CD4-positive, alpha-beta T cell treated with Interleukin-2 at 100 ng/mL for 4 hours (primary cell): ENCODE measurements at regions not wholly inside any gene's neighbourhood (a gene's known extent, or its start where the extent isn't known, plus 50 kb on each side); places are given as distances from the start of the nearest gene placed in this dataset.
"Not testable (repeated sequence)": the region's sequence is repeated elsewhere in the genome, so short reads cannot be mapped to it uniquely, and the experiment has no call there.

Source experiments
- DNase-seq: peaks from one replicate; pipeline ENCODE4 v3.0.0-alpha.2; 2020; ENCODE audit warnings: low spot score

- no peak for DNase-seq
These were observed 273.5 kb upstream of the EDA2R start for GRCh38 chrX:66912417-66912816.

GRCh38 chrX:66902081-66902480, 263.2 kb upstream of the EDA2R start:
- no peak for DNase-seq

- no peak for DNase-seq
These were observed 262.0 kb upstream of the EDA2R start for GRCh38 chrX:66900886-66901285.

GRCh38 chrX:66892004-66892403, 253.1 kb upstream of the EDA2R start:
- no peak for DNase-seq

GRCh38 chrX:66889418-66889817, 250.5 kb upstream of the EDA2R start:
- no peak for DNase-seq

GRCh38 chrX:66882101-66882500, 243.2 kb upstream of the EDA2R start:
- no peak for DNase-seq

GRCh38 chrX:66876776-66877175, 237.9 kb upstream of the EDA2R start:
- DNase-seq = no peak

- no peak for DNase-seq
These were observed 233.9 kb upstream of the EDA2R start for GRCh38 chrX:66872771-66873170.

GRCh38 chrX:66863721-66864120, 224.8 kb upstream of the EDA2R start:
- DNase-seq = no peak

GRCh38 chrX:66833426-66833825, 194.5 kb upstream of the EDA2R start:
- DNase-seq = no peak

GRCh38 chrX:66815227-66815626, 176.3 kb upstream of the EDA2R start:
- DNase-seq = no peak

GRCh38 chrX:66794514-66794913, 155.6 kb upstream of the EDA2R start:
- DNase-seq = not testable (repeated sequence)

GRCh38 chrX:66766318-66766717, 127.4 kb upstream of the EDA2R start:
- DNase-seq = no peak

- no peak for DNase-seq
These were observed 121.8 kb upstream of the EDA2R start for GRCh38 chrX:66760651-66761050.

GRCh38 chrX:66756717-66757116, 117.8 kb upstream of the EDA2R start:
- no peak for DNase-seq

GRCh38 chrX:66751136-66751782, 112.4 kb upstream of the EDA2R start:
- DNase-seq = no peak

- not testable (repeated sequence) for DNase-seq
These were observed 105.6 kb upstream of the EDA2R start for GRCh38 chrX:66744519-66744918.

GRCh38 chrX:66731398-66731797, 92.5 kb upstream of the EDA2R start:
- peak; percentile 23 for DNase-seq

- DNase-seq = peak; percentile 51
These were observed 90.0 kb upstream of the EDA2R start for GRCh38 chrX:66728818-66729271.

- DNase-seq = no peak
These were observed 79.0 kb upstream of the EDA2R start for GRCh38 chrX:66717926-66718325.

GRCh38 chrX:66698273-66699204, 59.7 kb upstream of the EDA2R start:
- DNase-seq = no peak

- DNase-seq = not testable (repeated sequence)
These were observed 53.6 kb upstream of the EDA2R start for GRCh38 chrX:66692512-66692911.
